ENCODE measurements at regions not wholly inside any gene's neighbourhood (a gene's known extent, or its start where the extent isn't known, plus 50 kb on each side); places are given as distances from the start of the nearest gene placed in this dataset.

GRCh38 chr5:167918813-167919483 lies 372.5 kb upstream of the WWC1 start:
- TF ChIP-seq CTCF (IDR thresholded peaks at IDR 0.05; ENCODE audit: low read depth, low read length, missing control alignments) = no peak
- no peak overlapping the region for H3K4me3 ChIP-seq (ENCODE audit: low read depth, low read length)
- no peak for DNase-seq (ENCODE audit: low read depth)

GRCh38 chr5:167920589-167920988 lies 370.9 kb upstream of the WWC1 start:
- no peak for TF ChIP-seq CTCF (IDR thresholded peaks at IDR 0.05; ENCODE audit: low read depth, low read length, missing control alignments)
- no peak for DNase-seq (ENCODE audit: low read depth)
- H3K4me3 ChIP-seq (ENCODE audit: low read depth, low read length) = no peak overlapping the region

GRCh38 chr5:167921796-167922195 lies 369.6 kb upstream of the WWC1 start:
- no peak for DNase-seq (ENCODE audit: low read depth)
- TF ChIP-seq CTCF (IDR thresholded peaks at IDR 0.05; ENCODE audit: low read depth, low read length, missing control alignments) = no peak
- no peak overlapping the region for H3K4me3 ChIP-seq (ENCODE audit: low read depth, low read length)

GRCh38 chr5:167923396-167923795 lies 368.0 kb upstream of the WWC1 start:
- H3K4me3 ChIP-seq (ENCODE audit: low read depth, low read length) = no peak overlapping the region
- DNase-seq (ENCODE audit: low read depth) = no peak
- TF ChIP-seq CTCF (IDR thresholded peaks at IDR 0.05; ENCODE audit: low read depth, low read length, missing control alignments) = no peak

- DNase-seq (ENCODE audit: low read depth) = no peak
- no peak overlapping the region for H3K4me3 ChIP-seq (ENCODE audit: low read depth, low read length)
- TF ChIP-seq CTCF (IDR thresholded peaks at IDR 0.05; ENCODE audit: low read depth, low read length, missing control alignments) = no peak
These were observed 361.6 kb upstream of the WWC1 start for GRCh38 chr5:167929841-167930240.

- H3K4me3 ChIP-seq (ENCODE audit: low read depth, low read length) = no peak overlapping the region
- no peak for TF ChIP-seq CTCF (IDR thresholded peaks at IDR 0.05; ENCODE audit: low read depth, low read length, missing control alignments)
- DNase-seq (ENCODE audit: low read depth) = no peak
These were observed 356.9 kb upstream of the WWC1 start for GRCh38 chr5:167934551-167934971.

- no peak for TF ChIP-seq CTCF (IDR thresholded peaks at IDR 0.05; ENCODE audit: low read depth, low read length, missing control alignments)
- H3K4me3 ChIP-seq (ENCODE audit: low read depth, low read length) = no peak overlapping the region
- DNase-seq (ENCODE audit: low read depth) = no peak
These were observed 355.4 kb upstream of the WWC1 start for GRCh38 chr5:167936022-167936421.

Data from GM12864 (cell line).